ENCODE measurements at regions not wholly inside any gene's neighbourhood (a gene's known extent, or its start where the extent isn't known, plus 50 kb on each side); places are given as distances from the start of the nearest gene placed in this dataset.
"Not testable (repeated sequence)": the region's sequence is repeated elsewhere in the genome, so short reads cannot be mapped to it uniquely, and the experiment has no call there.

DNA sequence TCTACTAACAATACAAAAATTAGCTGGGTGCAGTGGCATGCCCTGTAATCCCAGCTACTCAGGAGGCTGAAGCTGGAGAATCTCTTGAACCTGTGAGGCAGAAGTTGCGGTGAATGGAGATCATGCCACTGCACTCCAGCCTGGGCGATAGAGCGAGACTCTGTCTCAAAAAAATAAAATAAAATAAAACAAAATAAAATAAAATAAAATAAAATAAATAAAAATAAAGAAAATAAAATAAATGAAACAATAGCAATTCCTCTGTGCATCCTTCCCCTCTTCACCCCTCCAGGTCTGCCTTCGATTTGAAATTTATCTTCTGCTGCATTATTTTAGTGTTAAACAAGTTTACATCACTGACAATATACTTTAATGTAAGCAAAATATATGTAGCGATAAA, 63.0 kb upstream of the UXS1 start:
- POLR2A ChIA-PET, result no interaction called here
- Histone ChIP-seq H3K4me2 (ENCODE audit: insufficient read depth, low read length) (no peak overlapping the region), H3K4me3 (no peak overlapping the region), H4K20me1 (replicated peaks; ENCODE audit: control insufficient read depth, insufficient read depth, low read length) (no peaks in the 10 kb centered on the region), H3K27ac (ENCODE audit: extremely low read depth, low read depth, low read length) (no peak overlapping the region), H3K9ac (ENCODE audit: insufficient read depth in 1 of 2, low read depth in 2 of 2, low read length in 2 of 2) (no peak overlapping the region), H3K4me1 (replicated peaks in 1 of 2; ENCODE audit: control insufficient read depth in 2 of 2, insufficient read depth in 2 of 2, low read length in 2 of 2) (no peaks in the 10 kb centered on the region), H3K9me3 (replicated peaks; ENCODE audit: control insufficient read depth, insufficient read depth, low read depth, low read length) (no peaks in the 10 kb centered on the region), H3K79me2 (ENCODE audit: control insufficient read depth, insufficient read depth, low read length) (no peaks in the 10 kb centered on the region), H3K36me3 (ENCODE audit: control insufficient read depth, insufficient read depth, low read length) (no peaks in the 10 kb centered on the region), H3K27me3 (ENCODE audit: control insufficient read depth in 2 of 2, insufficient read depth in 2 of 2, low read length in 2 of 2) (peaks cover 8 to 22% of the 10 kb centered on the region in 2 experiments; a peak in 3 of 5 replicates), H3K9me1 (ENCODE audit: control insufficient read depth, insufficient read depth, low read length) (no peaks in the 10 kb centered on the region), H2AFZ (ENCODE audit: low read depth, low read length) (no peak overlapping the region)
- DNase-seq (ENCODE audit: extremely low read depth in 1 of 4, low spot score in 3 of 4), result no peak
- intact Hi-C loops (cut with micrococcal nuclease) (no loop called here), in situ Hi-C loops (cut with MboI) (loop anchor here (5.0 kb wide), 1 partner anchor 1665 kb away; no protein-coding TSS in a partner anchor)
- WGBS (ENCODE audit: insufficient coverage, low coverage, missing lambda C conversion rate), result 6% methylated on average over 5 of the region's 5 CpGs
- TF ChIP-seq ZNF717 (CRISPR knock-in tag; IDR thresholded peaks at IDR 0.05) (no peak), SAFB (IDR thresholded peaks at IDR 0.05; ENCODE audit: borderline replicate concordance, low read depth, low read length) (no peak), RBBP5 (IDR thresholded peaks at IDR 0.05; ENCODE audit: borderline replicate concordance, insufficient read depth, low read length, poor library complexity, severe bottlenecking) (no peak), NR3C1 (CRISPR knock-in tag; IDR thresholded peaks at IDR 0.05) (no peak), ZNF316 (IDR thresholded peaks at IDR 0.05) (no peak)
- CTCF ChIA-PET (ENCODE audit: low intra/inter-chr PET ratio), result no interaction called here
- FAIRE-seq, result no peak
- no TSS peak for BruUV-seq (replicated peaks)
- ATAC-seq, result no peak

DNA sequence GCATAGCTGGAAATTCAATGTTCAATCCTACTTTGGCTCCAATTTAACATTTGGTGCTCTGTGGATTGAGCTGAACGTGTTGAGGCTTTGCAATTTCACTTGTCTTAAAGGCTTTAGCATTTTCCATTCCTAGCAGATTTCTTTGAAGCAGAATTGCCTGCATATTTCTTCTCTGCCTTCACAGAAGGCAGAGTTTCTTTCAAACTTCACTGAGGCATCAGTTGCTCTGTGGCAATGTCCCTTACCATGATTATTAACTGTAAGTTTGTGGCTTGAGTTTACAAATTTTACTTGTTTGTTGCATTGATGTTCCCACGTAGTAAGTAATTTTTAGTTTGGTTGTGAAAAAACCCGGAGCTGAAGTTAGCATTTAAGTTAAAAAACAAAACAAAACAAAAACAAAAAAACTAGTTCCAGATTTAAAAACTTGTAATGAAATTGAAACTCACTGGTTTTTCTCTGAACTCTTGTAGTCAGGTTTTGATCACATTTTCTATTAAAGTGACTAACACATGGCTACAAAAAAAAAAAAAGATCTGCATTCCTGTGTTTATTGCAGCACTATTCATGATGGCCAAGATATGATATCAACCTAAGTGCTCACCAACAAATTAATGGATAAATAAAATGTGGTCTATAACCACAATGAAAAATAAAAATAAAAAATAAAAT, 55.2 kb upstream of the UXS1 start:
- DNase-seq (ENCODE audit: extremely low read depth in 1 of 4, low spot score in 3 of 4); H3K36me3 ChIP-seq (ENCODE audit: control insufficient read depth, insufficient read depth, low read length); H3K27me3 ChIP-seq (ENCODE audit: control insufficient read depth in 2 of 2, insufficient read depth in 2 of 2, low read length in 2 of 2); H3K4me1 ChIP-seq (replicated peaks in 1 of 2; ENCODE audit: control insufficient read depth in 2 of 2, insufficient read depth in 2 of 2, low read length in 2 of 2); H2AFZ ChIP-seq (ENCODE audit: low read depth, low read length); H3K4me2 ChIP-seq (ENCODE audit: insufficient read depth, low read length); intact Hi-C loops (cut with micrococcal nuclease); H3K4me3 ChIP-seq; H3K9ac ChIP-seq (ENCODE audit: insufficient read depth in 1 of 2, low read depth in 2 of 2, low read length in 2 of 2); POLR2A ChIA-PET; CTCF ChIA-PET (ENCODE audit: low intra/inter-chr PET ratio); H3K79me2 ChIP-seq (ENCODE audit: control insufficient read depth, insufficient read depth, low read length); ATAC-seq; H3K9me1 ChIP-seq (ENCODE audit: control insufficient read depth, insufficient read depth, low read length); H3K27ac ChIP-seq (ENCODE audit: extremely low read depth, low read depth, low read length); H4K20me1 ChIP-seq (replicated peaks; ENCODE audit: control insufficient read depth, insufficient read depth, low read length); FAIRE-seq; in situ Hi-C loops (cut with MboI); BruUV-seq (replicated peaks); H3K9me3 ChIP-seq (replicated peaks; ENCODE audit: control insufficient read depth, insufficient read depth, low read depth, low read length): not testable (repeated sequence)
- 0% methylated on average over 3 of the region's 3 CpGs for WGBS (ENCODE audit: insufficient coverage, low coverage, missing lambda C conversion rate)

Measured in K562 (cell line).